ENCODE measurements at regions not wholly inside any gene's neighbourhood (a gene's known extent, or its start where the extent isn't known, plus 50 kb on each side); places are given as distances from the start of the nearest gene placed in this dataset.

GRCh38 chr4:124333466-124333865 is 379.1 kb downstream of the ANKRD50 start:
- no peak for TF ChIP-seq POLR2A (IDR thresholded peaks at IDR 0.05; ENCODE audit: low read depth, low read length)
- no peak for TF ChIP-seq POLR2AphosphoS5 (IDR thresholded peaks at IDR 0.05; ENCODE audit: low read depth, low read length)

Data from GM12892 (cell line).